ENCODE measurements at regions not wholly inside any gene's neighbourhood (a gene's known extent, or its start where the extent isn't known, plus 50 kb on each side); places are given as distances from the start of the nearest gene placed in this dataset.

- TF ChIP-seq EP300 (IDR thresholded peaks at IDR 0.05), result no peak
- no peak for TF ChIP-seq CTCF (IDR thresholded peaks at IDR 0.05)
- TF ChIP-seq MAX (IDR thresholded peaks at IDR 0.05), result no peak
- TF ChIP-seq POLR2A (IDR thresholded peaks at IDR 0.05; ENCODE audit: low read length), result no peak
- no peak for TF ChIP-seq MAZ (IDR thresholded peaks at IDR 0.05; ENCODE audit: borderline replicate concordance, low read depth, low read length)
- TF ChIP-seq REST (IDR thresholded peaks at IDR 0.05), result no peak
- TF ChIP-seq RCOR1 (IDR thresholded peaks at IDR 0.05; ENCODE audit: low read depth, low read length), result no peak
- TF ChIP-seq RAD21 (conservative IDR thresholded peaks at IDR 0.05 in 1 of 2, IDR thresholded peaks at IDR 0.05 in 1 of 2), result no peak
Observed at GRCh38 chr5:25754895-25755294, 1110.1 kb upstream of the CDH10 start.
